Natural killer cell (primary cell): ENCODE measurements at regions not wholly inside any gene's neighbourhood (a gene's known extent, or its start where the extent isn't known, plus 50 kb on each side); places are given as distances from the start of the nearest gene placed in this dataset.

Source experiments
- ATAC-seq, 3 donors: fragments of 150-1000 bp in 2 of 3; fragments of 200-7000 bp in 1 of 3; cut with Tn5 transposase; 1 replicate in 1 of 3; 2 replicates in 2 of 3; pipeline ENCODE4 v1.10.0; 2021; ENCODE audit warnings: mild to moderate bottlenecking in 2 of 3, moderate library complexity in 2 of 3
- DNase-seq, 2 donors: peaks; one replicate each; pipeline versions ENCODE4 v3.0.0 to v3.0.0-alpha.2; 2013 to 2021; ENCODE audit warnings: mixed read lengths in 1 of 2
- H3K27ac ChIP-seq: one replicate; pipeline ENCODE4 v1.5.1; 2013; ENCODE audit warnings: mild to moderate bottlenecking, low read length
- H3K27me3 ChIP-seq: one replicate; pipeline ENCODE4 v1.6.1; 2013; ENCODE audit warnings: low read length; ENCODE audit not compliant: control insufficient read depth, insufficient read depth
- H3K36me3 ChIP-seq: one replicate; pipeline ENCODE4 v1.6.1; 2013; ENCODE audit warnings: low read length; ENCODE audit not compliant: control insufficient read depth, insufficient read depth
- H3K4me1 ChIP-seq: one replicate; pipeline ENCODE4 v1.6.1; 2013; ENCODE audit warnings: low read length; ENCODE audit not compliant: control insufficient read depth, insufficient read depth
- H3K4me3 ChIP-seq: one replicate; pipeline ENCODE4 v1.5.1; 2013; ENCODE audit warnings: low read length
- H3K9me3 ChIP-seq: one replicate; pipeline ENCODE4 v1.6.1; 2013; ENCODE audit warnings: low read length; ENCODE audit not compliant: control insufficient read depth, insufficient read depth
- H3K27ac Mint-ChIP-seq, 2 donors: one replicate each; pipeline ENCODE4 v1.8.0; 2022; ENCODE audit warnings: mild to moderate bottlenecking in 2 of 2, mixed read lengths in 2 of 2, moderate library complexity in 1 of 2
- H3K27me3 Mint-ChIP-seq, 2 donors: one replicate each; pipeline ENCODE4 v1.8.0; 2022; ENCODE audit warnings: low read depth in 2 of 2, mixed read lengths in 2 of 2
- H3K36me3 Mint-ChIP-seq: one replicate; pipeline ENCODE4 v1.8.0; 2022; ENCODE audit warnings: mixed read lengths
- H3K4me1 Mint-ChIP-seq, 2 donors: one replicate each; pipeline ENCODE4 v1.8.0; 2022; ENCODE audit warnings: mixed read lengths in 2 of 2
- H3K4me3 Mint-ChIP-seq: one replicate; pipeline ENCODE4 v1.8.0; 2022; ENCODE audit warnings: mild to moderate bottlenecking, moderate library complexity, mixed read lengths
- H3K9me3 Mint-ChIP-seq, 2 donors: one replicate each; pipeline ENCODE4 v1.8.0; 2022; ENCODE audit warnings: mixed read lengths in 2 of 2
- WGBS: methylation state at CpG from one replicate; pipeline ENCODE4 v1.1.7; 2013; ENCODE audit warnings: missing lambda C conversion rate; ENCODE audit not compliant: insufficient coverage; 5-methylcytosine and 5-hydroxymethylcytosine counted together
- intact Hi-C: fragments of 100-400 bp; cut with micrococcal nuclease; formaldehyde crosslinking; loops from one replicate; pipeline ENCODE4 v1.14.2; 2022
- TF ChIP-seq, protein P1 (sequence below): fragments of 200-600 bp; IDR thresholded peaks from one replicate; pipeline ENCODE4 v1.8.0; 2022; ENCODE audit warnings: antibody characterized with exemption

DNA sequence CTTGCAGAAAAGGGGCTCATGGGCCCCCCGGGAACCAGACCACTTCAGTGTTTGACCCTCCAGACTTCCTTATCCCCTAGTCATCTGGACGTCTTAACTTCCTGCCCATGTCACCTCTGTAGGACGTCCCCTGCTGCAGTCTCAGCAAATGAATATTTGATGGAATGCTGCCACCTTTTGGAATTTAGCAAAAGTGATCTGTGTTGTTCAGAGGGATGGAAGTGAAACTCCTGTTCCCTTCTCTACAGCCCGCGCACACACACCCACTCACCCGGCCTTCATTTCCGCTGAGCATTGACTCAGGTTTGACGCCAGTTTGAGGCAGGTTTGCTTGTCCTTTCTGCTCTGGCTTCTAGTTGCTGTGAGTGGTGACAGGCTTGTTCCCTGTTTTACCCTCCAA lies 507.2 kb upstream of the EEF2KMT start:
- H3K4me3 Mint-ChIP-seq: no peak overlapping the region
- intact Hi-C loops: no loop called here
- no peaks in the 10 kb centered on the region for H3K9me3 Mint-ChIP-seq

DNA sequence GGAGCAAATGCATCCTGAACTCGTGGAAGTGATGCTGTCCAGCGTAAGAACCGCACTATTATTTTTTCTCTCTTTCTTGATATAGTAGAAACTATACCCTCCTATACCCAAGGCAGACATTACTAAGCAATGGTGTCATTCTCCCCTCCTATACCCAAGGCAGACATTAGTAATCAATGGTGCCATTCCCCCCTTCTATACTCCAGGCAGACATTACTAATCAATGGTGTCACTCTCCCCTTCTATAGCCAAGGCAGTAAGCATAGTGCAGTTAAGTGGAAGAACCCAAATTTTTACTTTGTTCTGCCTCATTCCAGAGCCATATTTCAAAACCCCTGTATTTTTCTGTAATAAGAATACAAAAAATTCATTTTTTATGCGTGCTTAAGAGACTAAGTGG lies 506.2 kb upstream of the EEF2KMT start:
- no peak overlapping the region for H3K27ac Mint-ChIP-seq
- no peaks in the 10 kb centered on the region for H3K4me1 ChIP-seq
- no peaks in the 10 kb centered on the region for H3K36me3 ChIP-seq
- WGBS: 74% methylated on average over 4 of the region's 4 CpGs
- H3K9me3 ChIP-seq: no peaks in the 10 kb centered on the region
- TF ChIP-seq, protein P1, sequence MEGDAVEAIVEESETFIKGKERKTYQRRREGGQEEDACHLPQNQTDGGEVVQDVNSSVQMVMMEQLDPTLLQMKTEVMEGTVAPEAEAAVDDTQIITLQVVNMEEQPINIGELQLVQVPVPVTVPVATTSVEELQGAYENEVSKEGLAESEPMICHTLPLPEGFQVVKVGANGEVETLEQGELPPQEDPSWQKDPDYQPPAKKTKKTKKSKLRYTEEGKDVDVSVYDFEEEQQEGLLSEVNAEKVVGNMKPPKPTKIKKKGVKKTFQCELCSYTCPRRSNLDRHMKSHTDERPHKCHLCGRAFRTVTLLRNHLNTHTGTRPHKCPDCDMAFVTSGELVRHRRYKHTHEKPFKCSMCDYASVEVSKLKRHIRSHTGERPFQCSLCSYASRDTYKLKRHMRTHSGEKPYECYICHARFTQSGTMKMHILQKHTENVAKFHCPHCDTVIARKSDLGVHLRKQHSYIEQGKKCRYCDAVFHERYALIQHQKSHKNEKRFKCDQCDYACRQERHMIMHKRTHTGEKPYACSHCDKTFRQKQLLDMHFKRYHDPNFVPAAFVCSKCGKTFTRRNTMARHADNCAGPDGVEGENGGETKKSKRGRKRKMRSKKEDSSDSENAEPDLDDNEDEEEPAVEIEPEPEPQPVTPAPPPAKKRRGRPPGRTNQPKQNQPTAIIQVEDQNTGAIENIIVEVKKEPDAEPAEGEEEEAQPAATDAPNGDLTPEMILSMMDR: no peak
- no peaks in the 10 kb centered on the region for H3K36me3 Mint-ChIP-seq
- no peak overlapping the region for H3K4me3 Mint-ChIP-seq
- intact Hi-C loops: no loop called here
- no peak for DNase-seq
- no peak overlapping the region for H3K27ac ChIP-seq
- H3K9me3 Mint-ChIP-seq: no peaks in the 10 kb centered on the region
- H3K27me3 Mint-ChIP-seq: peaks cover 0 to 11% of the 10 kb centered on the region in 2 donors
- H3K4me3 ChIP-seq: no peak overlapping the region
- no peaks in the 10 kb centered on the region for H3K27me3 ChIP-seq
- no peak for ATAC-seq
- H3K4me1 Mint-ChIP-seq: no peaks in the 10 kb centered on the region

More for the DNA sequence above, 507.2 kb upstream of the EEF2KMT start:
- Histone ChIP-seq H3K27ac (no peak overlapping the region), H3K4me3 (no peak overlapping the region), H3K4me1 (no peaks in the 10 kb centered on the region), H3K9me3 (no peaks in the 10 kb centered on the region), H3K27me3 (no peaks in the 10 kb centered on the region), H3K36me3 (no peaks in the 10 kb centered on the region)
- H3K27me3 Mint-ChIP-seq: peaks cover 0 to 11% of the 10 kb centered on the region in 2 donors
- WGBS: 32% methylated on average over 8 of the region's 8 CpGs
- H3K27ac Mint-ChIP-seq: no peak overlapping the region
- H3K36me3 Mint-ChIP-seq: no peaks in the 10 kb centered on the region
- TF ChIP-seq, protein P1: no peak
- DNase-seq (no peak), ATAC-seq (no peak)
- no peaks in the 10 kb centered on the region for H3K4me1 Mint-ChIP-seq

DNA sequence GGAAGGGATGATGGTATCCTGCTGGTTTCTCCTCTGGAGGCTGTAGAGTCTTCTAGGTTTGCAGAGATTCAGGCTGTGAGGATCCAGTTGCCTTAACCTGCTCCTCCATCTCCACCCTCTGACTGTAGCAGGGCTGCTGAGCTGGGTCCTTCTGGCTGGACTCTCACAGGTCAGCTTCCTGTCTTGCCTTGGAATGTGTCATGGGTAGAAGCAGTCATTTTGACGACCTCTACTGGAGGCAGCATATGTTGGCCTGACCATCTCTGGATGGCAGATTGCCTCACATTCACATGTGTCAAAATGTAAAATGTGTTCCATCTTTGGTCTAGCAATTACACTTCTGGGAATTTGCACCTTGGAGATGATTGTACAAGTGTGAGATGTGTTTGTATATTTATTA lies 504.4 kb upstream of the EEF2KMT start:
- Histone ChIP-seq H3K27ac (no peak overlapping the region), H3K27me3 (no peaks in the 10 kb centered on the region), H3K4me3 (no peak overlapping the region), H3K9me3 (no peaks in the 10 kb centered on the region), H3K36me3 (no peaks in the 10 kb centered on the region), H3K4me1 (no peaks in the 10 kb centered on the region)
- Mint-ChIP-seq H3K4me3 (no peak overlapping the region), H3K9me3 (no peaks in the 10 kb centered on the region), H3K27me3 (peaks cover 0 to 11% of the 10 kb centered on the region in 2 donors), H3K4me1 (no peaks in the 10 kb centered on the region), H3K36me3 (no peaks in the 10 kb centered on the region), H3K27ac (no peak overlapping the region)
- intact Hi-C loops: no loop called here
- WGBS: 46% methylated on average over 1 of the region's 1 CpG
- TF ChIP-seq, protein P1: no peak
- no peak for DNase-seq
- ATAC-seq: no peak

DNA sequence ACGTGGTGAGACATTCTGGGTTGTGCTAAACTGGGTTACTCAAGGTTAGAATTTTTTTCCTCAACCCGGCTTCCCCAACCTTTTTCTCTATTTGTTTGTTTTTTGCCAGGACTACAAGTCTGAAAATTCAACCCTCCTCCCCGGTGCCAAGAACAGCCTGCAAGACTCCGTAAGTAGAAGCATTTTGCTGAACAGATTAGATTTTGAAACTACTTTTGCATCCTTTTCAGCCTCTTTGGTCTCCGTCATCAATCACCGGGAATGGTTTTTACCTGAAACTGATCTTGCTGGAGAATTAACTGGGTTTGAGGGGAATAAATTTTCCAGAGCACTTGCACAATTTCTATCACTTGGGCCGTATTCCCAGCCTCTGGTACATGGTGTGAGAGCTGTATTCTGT lies 501.2 kb upstream of the EEF2KMT start:
- H3K36me3 ChIP-seq: no peaks in the 10 kb centered on the region
- Mint-ChIP-seq H3K27me3 (peaks cover 0 to 11% of the 10 kb centered on the region in 2 donors), H3K27ac (no peak overlapping the region), H3K36me3 (no peaks in the 10 kb centered on the region), H3K4me1 (no peaks in the 10 kb centered on the region), H3K9me3 (no peaks in the 10 kb centered on the region), H3K4me3 (no peak overlapping the region)
- intact Hi-C loops: no loop called here
- DNase-seq (no peak), ATAC-seq (no peak)
- H3K4me1 ChIP-seq: no peaks in the 10 kb centered on the region
- H3K27me3 ChIP-seq: no peaks in the 10 kb centered on the region
- 83% methylated on average over 7 of the region's 7 CpGs for WGBS
- H3K27ac ChIP-seq: no peak overlapping the region
- H3K4me3 ChIP-seq: no peak overlapping the region
- H3K9me3 ChIP-seq: no peaks in the 10 kb centered on the region
- TF ChIP-seq, protein P1: no peak
